ENCODE measurements at regions not wholly inside any gene's neighbourhood (a gene's known extent, or its start where the extent isn't known, plus 50 kb on each side); places are given as distances from the start of the nearest gene placed in this dataset.

- H3K27ac ChIP-seq (ENCODE audit: extremely low read depth, low read depth, low read length) = no peak overlapping the region
- H3K9me3 ChIP-seq (replicated peaks; ENCODE audit: control insufficient read depth, insufficient read depth, low read depth, low read length) = no peaks in the 10 kb centered on the region
- no peak overlapping the region for H3K9ac ChIP-seq (ENCODE audit: insufficient read depth in 1 of 2, low read depth in 2 of 2, low read length in 2 of 2)
- in situ Hi-C loops (cut with MboI) (no loop called here), intact Hi-C loops (cut with micrococcal nuclease) (no loop called here)
- WGBS (ENCODE audit: insufficient coverage, low coverage, missing lambda C conversion rate) = 0% methylated on average over 1 of the region's 1 CpG
- no peaks in the 10 kb centered on the region for H4K20me1 ChIP-seq (replicated peaks; ENCODE audit: control insufficient read depth, insufficient read depth, low read length)
- no peak for DNase-seq (ENCODE audit: extremely low read depth in 1 of 4, low spot score in 3 of 4)
- no peaks in the 10 kb centered on the region for H3K9me1 ChIP-seq (ENCODE audit: control insufficient read depth, insufficient read depth, low read length)
- ATAC-seq = no peak
- BruUV-seq (replicated peaks) = no TSS peak
- no peaks in the 10 kb centered on the region for H3K79me2 ChIP-seq (ENCODE audit: control insufficient read depth, insufficient read depth, low read length)
- H3K4me3 ChIP-seq = no peak overlapping the region
- ChIA-PET POLR2A (no interaction called here), CTCF (ENCODE audit: low intra/inter-chr PET ratio) (no interaction called here)
- H3K4me1 ChIP-seq (replicated peaks in 1 of 2; ENCODE audit: control insufficient read depth in 2 of 2, insufficient read depth in 2 of 2, low read length in 2 of 2) = no peaks in the 10 kb centered on the region
- no peak overlapping the region for H2AFZ ChIP-seq (ENCODE audit: low read depth, low read length)
- FAIRE-seq = no peak
- no peak overlapping the region for H3K4me2 ChIP-seq (ENCODE audit: insufficient read depth, low read length)
- no peaks in the 10 kb centered on the region for H3K27me3 ChIP-seq (ENCODE audit: control insufficient read depth in 2 of 2, insufficient read depth in 2 of 2, low read length in 2 of 2)
- no peaks in the 10 kb centered on the region for H3K36me3 ChIP-seq (ENCODE audit: control insufficient read depth, insufficient read depth, low read length)
- TF ChIP-seq YY1 (IDR thresholded peaks at IDR 0.05; ENCODE audit: borderline replicate concordance in 1 of 3, control insufficient read depth in 1 of 3, extremely low read depth in 1 of 3, insufficient read depth in 3 of 3, insufficient read length in 1 of 3, insufficient replicate concordance in 2 of 3, low read depth in 1 of 3, low read length in 2 of 3) (no peak), POU5F1 (IDR thresholded peaks at IDR 0.05; ENCODE audit: borderline replicate concordance, low read depth, low read length, partially characterized antibody) (no peak), ZBTB1 (CRISPR knock-in tag; IDR thresholded peaks at IDR 0.05; ENCODE audit: borderline replicate concordance, low read depth) (no peak), ZBTB2 (IDR thresholded peaks at IDR 0.05) (no peak), TSC22D4 (tag; IDR thresholded peaks at IDR 0.05) (no peak), CBX1 (IDR thresholded peaks at IDR 0.05; ENCODE audit: low read depth) (no peak), CBX2 (IDR thresholded peaks at IDR 0.05; ENCODE audit: insufficient read depth, low read length, poor library complexity, severe bottlenecking) (no peak), ZNF395 (CRISPR knock-in tag; IDR thresholded peaks at IDR 0.05) (no peak), PCBP1 (IDR thresholded peaks at IDR 0.05; ENCODE audit: low read depth, low read length, poor library complexity, severe bottlenecking) (no peak), BMI1 (IDR thresholded peaks at IDR 0.05; ENCODE audit: low read length) (no peak), MED1 (CRISPR knock-in tag; IDR thresholded peaks at IDR 0.05; ENCODE audit: borderline replicate concordance) (no peak), HNRNPUL1 (IDR thresholded peaks at IDR 0.05; ENCODE audit: low read length) (no peak), ZNF518B (CRISPR knock-in tag; IDR thresholded peaks at IDR 0.05) (no peak), TFE3 (CRISPR knock-in tag; IDR thresholded peaks at IDR 0.05) (no peak), DACH1 (IDR thresholded peaks at IDR 0.05; ENCODE audit: partially characterized antibody) (no peak)
Observed at GRCh38 chr11:50188040-50188439, 155.4 kb downstream of the OR4C45 start.
